Cerebellar cortex (tissue), 1 donor: ENCODE measurements at regions not wholly inside any gene's neighbourhood (a gene's known extent, or its start where the extent isn't known, plus 50 kb on each side); places are given as distances from the start of the nearest gene placed in this dataset.

Experiments used
- DNase-seq: peaks from one replicate; pipeline ENCODE4 v3.0.0-alpha.2; 2015; ENCODE audit warnings: low spot score

GRCh38 chr9:16202914-16203728 is 650.3 kb downstream of the CCDC171 start:
- no peak for DNase-seq

- DNase-seq, result no peak
These were observed 651.1 kb downstream of the CCDC171 start for GRCh38 chr9:16203729-16204573.

- no peak for DNase-seq
These were observed 652.6 kb downstream of the CCDC171 start for GRCh38 chr9:16205455-16205854.

GRCh38 chr9:16206518-16206917 is 653.7 kb downstream of the CCDC171 start:
- no peak for DNase-seq

- DNase-seq, result no peak
These were observed 654.3 kb downstream of the CCDC171 start for GRCh38 chr9:16207161-16207560.

GRCh38 chr9:16210440-16210839 is 657.6 kb downstream of the CCDC171 start:
- no peak for DNase-seq

GRCh38 chr9:16211946-16212345 is 658.5 kb downstream of the BNC2 start:
- DNase-seq, result no peak

GRCh38 chr9:16213781-16214515 is 656.5 kb downstream of the BNC2 start:
- DNase-seq, result no peak

GRCh38 chr9:16214677-16215352 is 655.7 kb downstream of the BNC2 start:
- no peak for DNase-seq

GRCh38 chr9:16215353-16215680 is 655.2 kb downstream of the BNC2 start:
- no peak for DNase-seq

- DNase-seq, result no peak
These were observed 652.3 kb downstream of the BNC2 start for GRCh38 chr9:16217943-16218701.

GRCh38 chr9:16221366-16221765 is 649.1 kb downstream of the BNC2 start:
- DNase-seq, result no peak

- DNase-seq, result no peak
These were observed 648.5 kb downstream of the BNC2 start for GRCh38 chr9:16221822-16222547.

GRCh38 chr9:16223074-16223871 is 647.2 kb downstream of the BNC2 start:
- no peak for DNase-seq

GRCh38 chr9:16230731-16231130 is 639.7 kb downstream of the BNC2 start:
- no peak for DNase-seq

GRCh38 chr9:16236311-16236710 is 634.2 kb downstream of the BNC2 start:
- no peak for DNase-seq

- DNase-seq, result no peak
These were observed 633.6 kb downstream of the BNC2 start for GRCh38 chr9:16236882-16237281.

GRCh38 chr9:16238623-16239138 is 631.8 kb downstream of the BNC2 start:
- DNase-seq, result no peak

- DNase-seq, result no peak
These were observed 629.2 kb downstream of the BNC2 start for GRCh38 chr9:16241231-16241630.

- no peak for DNase-seq
These were observed 626.7 kb downstream of the BNC2 start for GRCh38 chr9:16243798-16244197.
